Endodermal cell (in vitro differentiated cells): ENCODE measurements at regions not wholly inside any gene's neighbourhood (a gene's known extent, or its start where the extent isn't known, plus 50 kb on each side); places are given as distances from the start of the nearest gene placed in this dataset.

ENCODE experiments used
- DNase-seq: peaks from one replicate; pipeline ENCODE4 v3.0.0-alpha.2; 2017
- H3K27ac ChIP-seq: 2 replicates; pipeline ENCODE4 v1.5.1; 2013; ENCODE audit warnings: mild to moderate bottlenecking, low read depth, low read length, moderate library complexity
- H3K27me3 ChIP-seq: 2 replicates; pipeline ENCODE4 v1.6.1; 2013; ENCODE audit warnings: mild to moderate bottlenecking, low read length, moderate library complexity; ENCODE audit not compliant: insufficient read depth, control insufficient read depth, poor library complexity, severe bottlenecking
- H3K36me3 ChIP-seq: 2 replicates; pipeline ENCODE4 v1.7.0; 2013; ENCODE audit warnings: mild to moderate bottlenecking, low read length, moderate library complexity; ENCODE audit not compliant: control insufficient read depth, insufficient read depth
- H3K4me1 ChIP-seq: one replicate; pipeline ENCODE4 v1.7.0; 2013; ENCODE audit warnings: low read length; ENCODE audit not compliant: control insufficient read depth, insufficient read depth
- H3K4me3 ChIP-seq: 2 replicates; pipeline ENCODE4 v1.5.1; 2013; ENCODE audit warnings: mild to moderate bottlenecking, low read length, moderate library complexity
- H3K9ac ChIP-seq: 2 replicates; pipeline ENCODE4 v1.6.1; 2013; ENCODE audit warnings: mild to moderate bottlenecking, low read length, moderate library complexity; ENCODE audit not compliant: poor library complexity, severe bottlenecking; ENCODE audit errors: extremely low read depth
- H3K9me3 ChIP-seq: 2 replicates; pipeline ENCODE4 v1.6.1; 2013; ENCODE audit warnings: mild to moderate bottlenecking, low read length, moderate library complexity; ENCODE audit not compliant: control insufficient read depth
- H3K27ac Mint-ChIP-seq: 2 replicates; pipeline ENCODE4 v1.8.0; 2020; ENCODE audit warnings: mixed read lengths
- H3K27me3 Mint-ChIP-seq: 2 replicates; pipeline ENCODE4 v1.8.0; 2021; ENCODE audit warnings: mild to moderate bottlenecking, mixed read lengths; ENCODE audit not compliant: insufficient read depth
- H3K36me3 Mint-ChIP-seq: 2 replicates; pipeline ENCODE4 v1.8.0; 2020; ENCODE audit warnings: low read depth, mixed read lengths
- H3K4me1 Mint-ChIP-seq: 2 replicates; pipeline ENCODE4 v1.8.0; 2020; ENCODE audit warnings: mixed read lengths
- H3K4me3 Mint-ChIP-seq: 2 replicates; pipeline ENCODE4 v1.8.0; 2020; ENCODE audit warnings: mild to moderate bottlenecking, moderate library complexity, mixed read lengths
- H3K9me3 Mint-ChIP-seq: 2 replicates; pipeline ENCODE4 v1.8.0; 2020; ENCODE audit warnings: mild to moderate bottlenecking, mixed read lengths
- WGBS, 2 experiments: methylation state at CpG; one replicate each; pipeline versions ENCODE4 v1.1.5 to v1.1.7; 2013; ENCODE audit warnings: missing lambda C conversion rate in 2 of 2, mixed read lengths in 1 of 2; ENCODE audit not compliant: insufficient coverage in 1 of 2, insufficient read length in 1 of 2; 5-methylcytosine and 5-hydroxymethylcytosine counted together
- TF ChIP-seq, protein P1 (sequence below): fragments of 200-600 bp; sonication (generic); conservative IDR thresholded peaks from 2 replicates; pipeline ENCODE4 v1.5.0; 2021; ENCODE audit warnings: antibody characterized with exemption, mild to moderate bottlenecking

DNA sequence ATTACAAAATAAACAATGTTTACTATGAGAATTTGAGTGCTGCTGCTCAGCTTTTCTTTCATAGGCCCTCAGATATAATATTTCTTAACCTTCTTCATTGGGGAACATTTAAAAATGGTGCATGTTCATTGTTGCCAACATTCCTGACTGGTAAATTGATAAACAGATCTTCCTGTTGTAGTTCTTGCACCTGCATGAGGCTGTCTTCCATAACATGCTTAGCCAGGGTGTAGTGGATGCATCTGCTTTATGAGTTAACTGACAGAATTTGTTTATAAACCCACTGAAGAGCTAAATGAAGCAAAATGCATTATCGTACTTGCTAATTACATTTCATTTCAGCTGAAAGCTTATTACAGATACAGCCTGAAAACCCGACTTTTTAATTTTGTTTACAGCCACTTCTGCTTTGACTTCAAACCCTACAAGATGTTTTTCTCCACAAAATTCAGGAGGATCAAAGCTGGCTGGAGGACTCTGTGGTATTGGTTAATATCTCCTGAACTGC is 177.2 kb downstream of the SEM1 start:
- DNase-seq, result no peak
- Histone ChIP-seq H3K36me3 (no peaks in the 10 kb centered on the region), H3K4me3 (no peak overlapping the region), H3K4me1 (no peaks in the 10 kb centered on the region), H3K9me3 (no peaks in the 10 kb centered on the region), H3K27ac (no peak overlapping the region), H3K27me3 (no peaks in the 10 kb centered on the region), H3K9ac (no peak overlapping the region)
- TF ChIP-seq, protein P1, sequence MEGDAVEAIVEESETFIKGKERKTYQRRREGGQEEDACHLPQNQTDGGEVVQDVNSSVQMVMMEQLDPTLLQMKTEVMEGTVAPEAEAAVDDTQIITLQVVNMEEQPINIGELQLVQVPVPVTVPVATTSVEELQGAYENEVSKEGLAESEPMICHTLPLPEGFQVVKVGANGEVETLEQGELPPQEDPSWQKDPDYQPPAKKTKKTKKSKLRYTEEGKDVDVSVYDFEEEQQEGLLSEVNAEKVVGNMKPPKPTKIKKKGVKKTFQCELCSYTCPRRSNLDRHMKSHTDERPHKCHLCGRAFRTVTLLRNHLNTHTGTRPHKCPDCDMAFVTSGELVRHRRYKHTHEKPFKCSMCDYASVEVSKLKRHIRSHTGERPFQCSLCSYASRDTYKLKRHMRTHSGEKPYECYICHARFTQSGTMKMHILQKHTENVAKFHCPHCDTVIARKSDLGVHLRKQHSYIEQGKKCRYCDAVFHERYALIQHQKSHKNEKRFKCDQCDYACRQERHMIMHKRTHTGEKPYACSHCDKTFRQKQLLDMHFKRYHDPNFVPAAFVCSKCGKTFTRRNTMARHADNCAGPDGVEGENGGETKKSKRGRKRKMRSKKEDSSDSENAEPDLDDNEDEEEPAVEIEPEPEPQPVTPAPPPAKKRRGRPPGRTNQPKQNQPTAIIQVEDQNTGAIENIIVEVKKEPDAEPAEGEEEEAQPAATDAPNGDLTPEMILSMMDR, result no peak
- Mint-ChIP-seq H3K27me3 (no peaks in the 10 kb centered on the region), H3K9me3 (no peaks in the 10 kb centered on the region), H3K36me3 (no peaks in the 10 kb centered on the region), H3K4me1 (no peaks in the 10 kb centered on the region), H3K4me3 (no peak overlapping the region), H3K27ac (no peak overlapping the region)
- WGBS, 2 experiments, result 84 to 88% methylated on average over 1 to 2 of the region's 2 CpGs

DNA sequence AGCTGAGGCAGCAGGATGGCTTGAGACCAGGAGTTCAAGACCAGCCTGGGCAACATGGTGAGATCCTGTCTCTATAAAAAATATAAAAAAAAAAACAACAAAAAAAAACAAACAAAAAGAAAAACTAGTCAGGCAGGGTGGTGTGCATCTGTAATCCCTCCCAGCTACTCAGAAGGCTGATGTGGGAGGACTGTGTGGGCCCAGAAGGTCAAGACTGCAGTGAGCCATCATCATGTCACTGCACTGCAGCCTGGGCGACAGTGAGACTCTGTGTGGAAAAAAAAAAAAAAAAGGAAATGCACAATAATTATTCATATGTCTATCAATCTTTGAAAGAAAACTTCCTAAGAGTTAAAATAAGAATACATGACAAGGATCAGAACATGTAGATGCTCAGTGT is 178.3 kb downstream of the SEM1 start:
- Histone ChIP-seq H3K4me1 (no peaks in the 10 kb centered on the region), H3K27ac (no peak overlapping the region), H3K4me3 (no peak overlapping the region), H3K9ac (no peak overlapping the region), H3K36me3 (no peaks in the 10 kb centered on the region), H3K9me3 (no peaks in the 10 kb centered on the region), H3K27me3 (no peaks in the 10 kb centered on the region)
- TF ChIP-seq, protein P1, result no peak
- H3K4me3 Mint-ChIP-seq, result no peak overlapping the region
- no peaks in the 10 kb centered on the region for H3K36me3 Mint-ChIP-seq
- no peaks in the 10 kb centered on the region for H3K4me1 Mint-ChIP-seq
- no peaks in the 10 kb centered on the region for H3K27me3 Mint-ChIP-seq
- no peak for DNase-seq
- H3K27ac Mint-ChIP-seq, result no peak overlapping the region
- WGBS, 2 experiments, result 80% methylated on average over 1 of the region's 1 CpG; no CpG with 5 or more reads in 1 of the 2 experiments
- H3K9me3 Mint-ChIP-seq, result no peaks in the 10 kb centered on the region

DNA sequence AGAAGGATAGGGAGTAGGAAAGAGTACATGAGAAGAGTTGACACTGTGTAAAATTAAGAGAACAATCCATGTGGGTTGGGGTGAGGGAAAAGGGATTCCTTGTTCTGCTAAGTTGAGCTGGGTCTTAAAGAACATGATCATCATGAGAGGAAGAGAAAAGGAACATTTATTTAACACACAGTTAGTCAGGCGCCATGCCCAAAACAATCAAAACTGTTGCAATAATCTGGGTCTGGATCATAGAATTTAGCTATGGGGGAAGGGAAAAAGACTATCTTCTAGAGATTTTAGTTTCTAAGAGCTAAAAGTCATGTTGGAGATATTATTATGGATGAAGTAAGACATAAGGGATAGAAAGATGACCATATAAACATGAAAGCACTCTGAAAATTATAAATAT is 178.9 kb downstream of the SEM1 start:
- DNase-seq, result no peak
- no peaks in the 10 kb centered on the region for H3K36me3 ChIP-seq
- TF ChIP-seq, protein P1, result no peak
- H3K4me3 ChIP-seq, result no peak overlapping the region
- Mint-ChIP-seq H3K36me3 (no peaks in the 10 kb centered on the region), H3K27me3 (no peaks in the 10 kb centered on the region), H3K27ac (no peak overlapping the region), H3K9me3 (no peaks in the 10 kb centered on the region), H3K4me1 (no peaks in the 10 kb centered on the region), H3K4me3 (no peak overlapping the region)
- WGBS, 2 experiments, result 83 to 95% methylated on average over 1 of the region's 1 CpG
- no peaks in the 10 kb centered on the region for H3K9me3 ChIP-seq
- no peaks in the 10 kb centered on the region for H3K4me1 ChIP-seq
- H3K9ac ChIP-seq, result no peak overlapping the region
- no peak overlapping the region for H3K27ac ChIP-seq
- H3K27me3 ChIP-seq, result no peaks in the 10 kb centered on the region
